Breast epithelium (tissue), 3 donors: ENCODE measurements at regions not wholly inside any gene's neighbourhood (a gene's known extent, or its start where the extent isn't known, plus 50 kb on each side); places are given as distances from the start of the nearest gene placed in this dataset.

Source experiments
- POLR2A ChIP-seq: fragments of 450-650 bp; IDR thresholded peaks from one replicate; pipeline ENCODE4 v1.6.1; 2016; ENCODE audit warnings: antibody characterized with exemption, mild to moderate bottlenecking, moderate library complexity
- POLR2AphosphoS5 ChIP-seq, 3 donors: sonication (generic); formaldehyde crosslinking; IDR thresholded peaks; one replicate each; pipeline ENCODE4 v1.6.1; 2017; ENCODE audit warnings: antibody characterized with exemption in 3 of 3

DNA sequence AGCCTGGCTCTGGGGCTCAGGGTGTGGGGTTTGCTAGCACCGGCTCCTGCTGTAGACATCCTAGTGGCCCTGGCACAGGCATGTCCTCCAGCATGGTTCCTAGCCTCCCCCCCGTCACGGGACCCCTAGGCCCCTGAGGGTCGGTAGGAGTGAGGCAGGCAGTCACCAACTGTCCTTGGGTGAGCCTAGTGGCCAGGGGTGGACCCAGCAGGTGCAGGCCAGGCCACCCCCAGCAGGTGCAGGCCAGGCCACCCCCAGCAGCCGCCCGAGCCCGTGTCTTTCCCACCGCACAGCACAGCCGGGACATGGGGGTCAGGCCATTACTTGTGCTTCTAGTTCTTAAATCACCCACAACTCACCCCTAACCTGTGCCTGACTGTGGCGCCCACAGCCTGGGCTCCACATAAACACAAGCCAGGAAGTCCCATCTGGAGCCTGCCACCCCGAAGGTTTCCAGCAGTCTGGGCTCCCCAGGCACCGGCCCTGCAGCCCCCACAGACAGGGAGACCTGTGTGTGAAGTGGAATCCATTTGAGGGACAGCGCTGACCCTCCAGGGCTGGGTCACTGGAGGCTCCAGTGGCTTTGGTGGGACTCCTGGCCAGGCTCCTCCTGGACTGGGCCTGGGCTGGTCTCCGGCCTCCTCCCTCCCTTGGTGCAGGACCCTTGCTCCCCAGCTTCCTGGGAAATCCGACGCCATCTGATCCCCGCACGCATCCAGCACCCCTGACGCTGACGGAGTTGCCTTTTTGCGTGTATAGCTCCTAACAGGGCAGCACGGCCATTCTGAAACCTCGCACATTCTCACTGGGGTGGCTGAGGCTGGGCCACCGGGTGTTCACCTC lies 114.1 kb upstream of the LPCAT1 start:
- TF ChIP-seq POLR2A (no peak), POLR2AphosphoS5 (IDR thresholded peaks at IDR 0.05) (no peak)
